ENCODE measurements at regions not wholly inside any gene's neighbourhood (a gene's known extent, or its start where the extent isn't known, plus 50 kb on each side); places are given as distances from the start of the nearest gene placed in this dataset.
A peak's percentile ranks its signal among the peaks of the same experiment; 100 is the strongest.

DNA sequence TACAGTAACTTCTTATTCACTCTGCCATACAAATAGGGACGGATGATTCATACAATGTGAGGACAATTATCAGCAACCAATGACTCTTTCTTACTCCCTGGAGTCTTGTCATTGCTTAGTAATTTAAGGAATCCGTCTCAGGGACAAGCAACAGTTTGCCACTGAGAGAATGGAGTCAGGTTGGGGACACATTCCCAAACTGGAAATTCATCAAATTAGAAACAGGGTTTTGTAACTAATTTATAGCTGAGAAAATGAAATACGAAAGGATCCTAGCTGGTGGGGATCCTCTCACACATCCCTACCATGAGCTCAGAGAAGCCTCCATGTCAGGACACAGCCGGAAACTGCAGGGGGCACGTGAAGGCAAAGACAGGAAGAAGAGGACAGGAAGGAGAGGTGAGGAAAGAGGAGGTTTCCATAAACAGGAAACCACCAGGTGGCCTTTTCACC is 50.4 kb upstream of the KDR start:
- DNase-seq (ENCODE audit: low read depth in 2 of 2): peak; percentile 51 to 87
- TF ChIP-seq, protein P1, sequence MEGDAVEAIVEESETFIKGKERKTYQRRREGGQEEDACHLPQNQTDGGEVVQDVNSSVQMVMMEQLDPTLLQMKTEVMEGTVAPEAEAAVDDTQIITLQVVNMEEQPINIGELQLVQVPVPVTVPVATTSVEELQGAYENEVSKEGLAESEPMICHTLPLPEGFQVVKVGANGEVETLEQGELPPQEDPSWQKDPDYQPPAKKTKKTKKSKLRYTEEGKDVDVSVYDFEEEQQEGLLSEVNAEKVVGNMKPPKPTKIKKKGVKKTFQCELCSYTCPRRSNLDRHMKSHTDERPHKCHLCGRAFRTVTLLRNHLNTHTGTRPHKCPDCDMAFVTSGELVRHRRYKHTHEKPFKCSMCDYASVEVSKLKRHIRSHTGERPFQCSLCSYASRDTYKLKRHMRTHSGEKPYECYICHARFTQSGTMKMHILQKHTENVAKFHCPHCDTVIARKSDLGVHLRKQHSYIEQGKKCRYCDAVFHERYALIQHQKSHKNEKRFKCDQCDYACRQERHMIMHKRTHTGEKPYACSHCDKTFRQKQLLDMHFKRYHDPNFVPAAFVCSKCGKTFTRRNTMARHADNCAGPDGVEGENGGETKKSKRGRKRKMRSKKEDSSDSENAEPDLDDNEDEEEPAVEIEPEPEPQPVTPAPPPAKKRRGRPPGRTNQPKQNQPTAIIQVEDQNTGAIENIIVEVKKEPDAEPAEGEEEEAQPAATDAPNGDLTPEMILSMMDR (IDR thresholded peaks at IDR 0.05; ENCODE audit: low read depth, low read length): no peak
- peak overlapping the region in 1 of 2 donors; percentile 45 for H3K4me3 ChIP-seq (replicated peaks in 1 of 2; ENCODE audit: low read depth in 2 of 2, low read length in 2 of 2)

- DNase-seq (ENCODE audit: low read depth in 2 of 2): no peak
- TF ChIP-seq, protein P1 (IDR thresholded peaks at IDR 0.05; ENCODE audit: low read depth, low read length): no peak
- H3K4me3 ChIP-seq (replicated peaks in 1 of 2; ENCODE audit: low read depth in 2 of 2, low read length in 2 of 2): peak overlapping the region in 1 of 2 donors; percentile 45
These were observed 51.1 kb upstream of the KDR start for GRCh38 chr4:55176497-55176896.

DNA sequence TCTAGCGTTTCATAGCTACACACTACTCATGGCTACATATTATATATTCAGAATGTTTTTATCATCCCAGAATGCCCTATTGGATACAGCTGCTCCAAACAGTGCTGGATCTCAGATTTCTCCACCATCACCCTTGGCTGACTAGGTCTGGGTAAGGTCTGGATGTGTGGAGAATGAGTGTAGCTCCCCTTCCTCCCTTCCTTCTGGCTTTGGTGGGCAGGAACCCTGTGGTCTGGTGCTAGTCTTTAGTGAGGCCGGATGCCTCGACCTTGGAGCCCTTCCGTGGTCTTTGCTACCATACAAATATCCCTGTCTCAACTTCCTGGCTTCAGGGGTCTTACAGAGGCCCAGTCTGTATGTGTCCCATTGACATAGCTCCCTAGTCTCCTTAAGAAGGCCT is 52.1 kb upstream of the KDR start:
- no peak overlapping the region for H3K4me3 ChIP-seq (replicated peaks in 1 of 2; ENCODE audit: low read depth in 2 of 2, low read length in 2 of 2)
- TF ChIP-seq, protein P1 (IDR thresholded peaks at IDR 0.05; ENCODE audit: low read depth, low read length): no peak
- no peak for DNase-seq (ENCODE audit: low read depth in 2 of 2)

- H3K4me3 ChIP-seq (replicated peaks in 1 of 2; ENCODE audit: low read depth in 2 of 2, low read length in 2 of 2): no peak overlapping the region
- TF ChIP-seq, protein P1 (IDR thresholded peaks at IDR 0.05; ENCODE audit: low read depth, low read length): no peak
- DNase-seq (ENCODE audit: low read depth in 2 of 2): peak; percentile 41 to 58
These were observed 53.0 kb upstream of the KDR start for GRCh38 chr4:55178226-55179005.

DNA sequence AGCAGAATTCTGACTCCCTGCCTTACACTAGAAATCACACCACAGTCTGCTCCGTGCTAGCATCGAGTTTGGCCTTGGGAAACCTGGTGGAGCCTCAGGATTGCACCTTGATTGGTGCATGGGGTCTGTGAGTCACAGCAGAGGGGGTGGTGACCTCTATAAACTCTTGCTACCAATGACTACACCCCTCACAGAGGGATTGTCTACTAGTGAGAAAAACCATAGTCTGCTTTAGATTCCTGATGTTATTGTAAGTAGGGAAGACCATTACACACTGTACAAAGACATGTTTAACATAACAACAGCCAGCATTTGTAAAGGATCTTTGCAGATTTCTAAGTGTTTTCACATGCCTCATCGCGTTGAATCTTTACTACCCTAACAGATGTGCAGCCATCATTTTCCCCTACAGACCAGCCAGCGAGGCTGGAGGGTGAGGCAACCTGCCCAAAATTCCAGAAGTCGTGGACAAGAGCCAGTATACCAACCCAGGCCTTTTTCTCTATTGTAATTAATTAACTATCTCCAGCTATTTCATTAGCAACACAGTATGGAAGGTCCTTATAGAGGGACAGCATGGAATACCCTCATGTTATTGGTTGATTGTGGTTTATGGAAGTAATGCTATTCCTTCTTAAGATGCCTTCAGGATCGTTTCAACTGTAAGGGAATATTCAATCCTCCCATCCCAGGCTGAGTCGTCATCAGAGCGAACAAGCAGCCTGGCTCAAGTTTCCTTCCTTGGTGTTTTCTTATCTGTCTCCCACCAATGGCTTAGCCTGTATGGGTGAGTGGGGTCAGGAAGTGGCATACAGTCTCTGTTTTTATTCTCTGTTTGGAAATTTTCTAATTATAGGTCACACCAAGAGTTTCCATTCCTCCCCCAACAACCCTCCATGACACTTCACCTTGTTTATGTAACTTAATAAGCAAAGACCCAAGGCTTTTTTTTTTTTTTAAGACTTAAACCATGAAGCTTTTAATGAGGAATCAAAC is 55.9 kb upstream of the KDR start:
- TF ChIP-seq, protein P1 (IDR thresholded peaks at IDR 0.05; ENCODE audit: low read depth, low read length): no peak
- H3K4me3 ChIP-seq (replicated peaks in 1 of 2; ENCODE audit: low read depth in 2 of 2, low read length in 2 of 2): no peak overlapping the region
- DNase-seq (ENCODE audit: low read depth in 2 of 2): peak; percentile 30 to 78

DNA sequence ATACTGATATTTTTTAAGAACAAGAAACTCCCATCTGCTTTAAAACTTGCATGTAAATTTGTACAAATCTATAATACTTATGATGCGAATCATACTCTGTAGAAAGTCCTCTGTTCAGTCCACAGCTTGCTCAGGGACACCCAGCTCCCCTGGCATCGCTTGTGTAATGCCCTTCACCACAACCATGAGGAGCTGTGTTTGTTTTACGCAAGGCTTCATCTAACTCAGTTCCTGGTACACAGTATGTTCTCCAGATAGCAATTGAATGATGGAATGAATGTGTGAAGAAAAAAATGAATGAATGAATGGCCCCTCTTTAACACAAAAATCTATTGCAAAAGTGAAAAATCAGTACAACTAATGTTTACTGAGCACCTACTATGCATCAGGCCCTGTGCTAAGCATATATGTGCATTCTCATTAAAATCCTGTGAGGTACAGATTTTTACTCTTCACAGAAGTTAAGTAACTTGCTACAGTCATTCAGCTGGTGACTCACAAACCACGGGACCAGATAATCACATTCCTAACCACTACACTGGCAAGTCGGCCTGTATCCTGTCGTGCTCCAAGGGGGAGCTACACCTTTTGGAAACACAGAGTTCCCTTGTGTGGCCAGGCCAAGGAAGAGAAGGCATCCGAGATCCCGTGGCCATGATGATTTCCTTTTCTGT is 58.7 kb upstream of the KDR start:
- TF ChIP-seq, protein P1 (IDR thresholded peaks at IDR 0.05; ENCODE audit: low read depth, low read length): peak; percentile 13
- peak; percentile 95 to 98 for DNase-seq (ENCODE audit: low read depth in 2 of 2)
- H3K4me3 ChIP-seq (replicated peaks in 1 of 2; ENCODE audit: low read depth in 2 of 2, low read length in 2 of 2): no peak overlapping the region

All from cardiac fibroblast (primary cell).